ENCODE measurements at regions not wholly inside any gene's neighbourhood (a gene's known extent, or its start where the extent isn't known, plus 50 kb on each side); places are given as distances from the start of the nearest gene placed in this dataset.
"Not testable (repeated sequence)": the region's sequence is repeated elsewhere in the genome, so short reads cannot be mapped to it uniquely, and the experiment has no call there.

DNA sequence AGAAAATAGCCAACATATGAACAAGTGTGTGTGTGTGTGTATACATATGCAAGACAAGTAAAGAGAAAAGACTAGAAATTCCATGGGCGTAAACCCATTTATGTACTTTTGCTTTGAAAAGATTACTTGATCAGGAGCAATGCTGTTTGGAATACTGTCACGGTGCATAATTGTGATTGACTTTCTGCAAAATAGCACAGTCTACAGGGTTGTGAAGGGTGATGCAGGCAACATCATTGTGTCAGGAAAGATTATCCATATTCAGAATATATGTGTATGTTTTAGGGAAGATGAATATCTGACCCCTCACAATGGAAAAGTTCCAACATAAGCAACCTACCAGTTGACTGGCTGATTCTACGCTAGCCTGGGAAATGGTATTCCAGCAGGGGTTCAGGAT lies 307.7 kb downstream of the JRKL start:
- DNase-seq (ENCODE audit: low spot score), result no peak

DNA sequence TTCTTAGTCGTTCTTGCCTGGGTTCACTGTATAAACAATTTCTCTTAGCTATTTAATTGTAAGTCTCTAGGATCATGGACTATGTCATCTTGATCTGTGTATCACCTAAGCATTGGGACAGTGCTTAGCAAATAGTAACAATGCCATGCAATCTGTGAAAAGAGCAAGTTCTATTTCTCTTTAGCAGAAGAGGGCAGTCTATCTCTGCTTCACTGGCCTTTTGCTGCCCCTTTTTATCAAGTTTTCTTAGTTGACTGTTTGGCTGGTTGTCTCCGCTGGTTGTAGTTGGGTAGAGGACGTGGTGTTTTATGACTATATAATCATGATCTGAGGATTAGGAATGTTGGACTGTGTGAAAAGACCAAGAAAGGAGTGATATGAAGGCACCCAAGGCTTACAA lies 315.0 kb downstream of the JRKL start:
- DNase-seq (ENCODE audit: low spot score), result no peak

- no peak for DNase-seq (ENCODE audit: low spot score)
Observed at GRCh38 chr11:96706761-96707160, 316.9 kb downstream of the JRKL start.

DNA sequence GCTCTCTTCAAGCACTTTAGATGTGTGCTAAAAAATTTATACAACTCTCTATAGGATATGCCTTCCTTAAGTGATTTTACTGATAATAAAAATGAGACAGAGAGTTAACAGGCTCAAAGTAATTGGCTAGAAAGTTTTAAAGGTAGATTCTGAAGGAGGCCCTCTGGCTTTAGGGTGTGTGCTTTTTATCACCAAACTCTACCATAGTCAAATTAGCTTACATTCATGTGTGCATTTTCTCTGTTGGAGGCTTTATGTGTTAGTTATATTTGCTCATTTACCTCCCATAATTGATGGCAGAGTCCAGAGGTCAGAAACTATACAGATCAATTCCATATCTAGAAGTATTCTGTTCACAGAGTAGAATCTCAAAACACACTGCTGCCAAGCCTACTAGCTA lies 317.5 kb downstream of the JRKL start:
- no peak for DNase-seq (ENCODE audit: low spot score)

GRCh38 chr11:96708219-96708878 lies 318.5 kb downstream of the JRKL start:
- no peak for DNase-seq (ENCODE audit: low spot score)

DNA sequence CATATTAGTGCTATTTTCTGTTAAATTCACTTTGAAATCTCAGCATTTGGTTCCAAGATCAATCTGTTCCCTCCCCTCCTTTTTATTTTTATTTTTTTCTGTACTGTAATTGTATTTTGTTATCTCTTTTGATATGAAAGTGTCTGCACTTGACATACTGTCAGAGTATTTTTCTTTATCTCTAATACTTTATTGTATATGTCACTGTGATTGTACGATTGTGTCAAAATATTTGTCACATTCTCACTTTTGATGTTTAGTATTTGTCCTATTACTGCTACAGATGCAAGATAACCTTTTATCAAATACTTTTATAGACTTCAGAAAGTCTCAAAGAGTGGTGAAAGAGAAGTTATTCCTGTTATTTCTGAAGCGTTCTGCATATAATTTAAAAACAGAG lies 323.5 kb downstream of the JRKL start:
- DNase-seq (ENCODE audit: low spot score), result no peak

DNA sequence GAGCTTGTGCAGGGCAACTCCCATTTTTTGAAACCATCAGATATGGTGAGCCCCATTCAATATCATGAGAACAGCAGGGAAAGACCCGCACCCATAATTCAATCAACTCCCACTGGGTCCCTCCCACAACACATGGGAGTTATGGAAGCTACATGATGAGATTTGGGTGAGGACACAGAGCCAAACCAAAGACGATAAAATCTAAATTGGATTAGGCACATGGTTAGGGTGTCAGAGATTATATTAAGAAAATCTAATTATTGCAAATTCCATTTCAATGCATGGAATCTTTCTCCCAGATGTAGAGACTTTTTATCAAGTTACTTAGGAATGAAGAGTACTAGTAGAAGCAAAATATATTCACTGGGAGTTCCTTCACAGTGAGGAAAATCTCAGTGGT lies 324.9 kb downstream of the JRKL start:
- DNase-seq (ENCODE audit: low spot score), result no peak

- no peak for DNase-seq (ENCODE audit: low spot score)
Observed at GRCh38 chr11:96715208-96715607, 325.4 kb downstream of the JRKL start.

GRCh38 chr11:96736601-96737000 lies 346.8 kb downstream of the JRKL start:
- no peak for DNase-seq (ENCODE audit: low spot score)

GRCh38 chr11:96738311-96738710 lies 348.5 kb downstream of the JRKL start:
- DNase-seq (ENCODE audit: low spot score), result no peak

GRCh38 chr11:96741068-96741467 lies 351.3 kb downstream of the JRKL start:
- no peak for DNase-seq (ENCODE audit: low spot score)

GRCh38 chr11:96744697-96745096 lies 354.9 kb downstream of the JRKL start:
- no peak for DNase-seq (ENCODE audit: low spot score)

DNA sequence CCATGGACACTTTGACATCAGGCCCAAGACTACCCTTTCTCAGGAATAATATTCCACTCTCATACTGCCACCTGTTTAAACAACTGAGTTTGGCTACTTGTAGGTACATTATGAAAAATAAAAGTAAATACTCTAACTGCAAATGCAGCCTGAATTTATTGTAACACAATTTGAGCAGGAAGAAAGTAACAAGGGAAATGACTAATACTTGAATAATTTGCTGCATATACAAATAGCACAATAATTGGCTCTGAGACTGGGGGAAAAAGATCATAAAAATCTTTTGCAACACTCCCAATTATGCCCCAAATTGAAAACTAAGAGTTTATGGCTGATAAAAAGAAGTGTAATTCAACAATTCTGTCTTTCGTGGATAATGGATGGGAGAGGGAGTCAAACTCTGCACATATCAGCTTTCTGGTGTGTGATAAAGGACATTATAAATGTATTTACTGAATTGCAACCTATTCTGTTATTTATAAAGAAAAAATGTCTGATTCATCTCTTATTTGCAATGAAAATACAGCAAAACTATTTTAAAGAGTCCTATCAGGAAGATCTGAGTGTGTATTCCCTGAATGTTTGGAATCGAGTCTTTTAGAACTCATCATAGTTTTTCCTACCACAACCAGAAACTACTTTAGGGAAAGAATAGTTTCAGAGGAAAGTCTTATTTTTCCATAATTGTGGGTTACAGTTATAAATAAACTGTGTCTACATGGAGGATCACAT lies 359.0 kb downstream of the JRKL start:
- DNase-seq (ENCODE audit: low spot score), result peak; percentile 15

DNA sequence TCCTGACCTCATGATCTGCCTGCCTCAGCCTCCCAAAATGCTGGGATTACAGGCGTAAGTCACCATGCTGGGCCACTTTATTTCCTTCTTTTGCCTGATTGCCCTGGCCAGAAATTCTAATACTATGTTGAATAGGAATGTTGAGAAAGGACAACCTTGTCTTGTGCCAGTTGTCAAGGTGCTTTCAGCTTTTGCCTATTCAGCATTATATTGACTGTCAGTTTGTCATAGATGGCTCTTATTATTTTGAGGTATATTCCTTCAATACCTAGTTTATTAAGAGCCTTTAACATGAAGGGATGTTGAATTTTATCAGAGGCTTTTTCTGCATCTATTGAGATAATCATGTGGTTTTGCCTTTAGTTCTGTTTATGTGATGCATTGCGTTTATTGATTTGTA lies 362.0 kb downstream of the JRKL start:
- not testable (repeated sequence) for DNase-seq (ENCODE audit: low spot score)

- DNase-seq (ENCODE audit: low spot score), result no peak
Observed at GRCh38 chr11:96752221-96752620, 362.4 kb downstream of the JRKL start.

GRCh38 chr11:96753997-96754396 lies 364.2 kb downstream of the JRKL start:
- no peak for DNase-seq (ENCODE audit: low spot score)

- no peak for DNase-seq (ENCODE audit: low spot score)
Observed at GRCh38 chr11:96755209-96755608, 365.4 kb downstream of the JRKL start.

DNA sequence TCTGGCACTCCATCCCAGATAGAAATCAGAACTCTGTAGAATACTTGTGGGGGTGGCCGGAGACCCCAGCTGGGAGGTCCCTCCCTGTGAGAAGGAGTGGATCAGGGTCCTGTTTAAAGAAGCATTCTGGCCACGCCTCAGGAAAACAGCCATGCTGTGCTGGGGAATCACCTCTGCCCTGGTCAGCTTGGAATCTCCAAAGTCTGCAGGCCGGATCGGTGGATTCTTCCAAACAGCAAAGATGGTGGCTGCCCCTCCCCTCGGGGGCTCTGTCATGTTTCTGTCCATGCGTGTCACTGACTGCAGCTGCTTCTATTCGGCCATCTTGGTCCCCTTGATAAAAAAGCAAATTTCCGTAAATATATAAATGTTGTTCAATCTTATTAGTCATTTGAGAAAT lies 365.9 kb downstream of the JRKL start:
- DNase-seq (ENCODE audit: low spot score), result no peak

- DNase-seq (ENCODE audit: low spot score), result no peak
Observed at GRCh38 chr11:96758957-96759356, 369.1 kb downstream of the JRKL start.

GRCh38 chr11:96760306-96760705 lies 370.5 kb downstream of the JRKL start:
- DNase-seq (ENCODE audit: low spot score), result no peak

DNA sequence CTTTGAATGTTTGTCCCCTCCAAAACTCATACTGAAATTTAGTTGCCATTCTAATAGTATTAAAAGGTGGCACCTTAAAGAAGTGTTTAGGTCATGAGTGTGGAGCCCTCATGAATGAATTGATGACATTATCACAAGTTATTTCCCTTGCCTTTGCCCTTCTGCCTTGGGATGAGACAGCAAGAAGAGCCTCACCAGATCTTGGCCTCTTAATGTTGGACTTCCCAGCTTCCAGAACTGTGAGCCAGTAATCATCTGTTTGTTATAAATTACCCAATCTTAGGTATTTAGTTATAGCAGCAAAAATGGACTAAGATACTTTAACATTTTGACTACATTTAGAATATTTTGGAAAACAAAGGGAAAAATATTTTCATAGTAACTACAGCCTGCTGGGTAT lies 371.0 kb downstream of the JRKL start:
- no peak for DNase-seq (ENCODE audit: low spot score)

DNA sequence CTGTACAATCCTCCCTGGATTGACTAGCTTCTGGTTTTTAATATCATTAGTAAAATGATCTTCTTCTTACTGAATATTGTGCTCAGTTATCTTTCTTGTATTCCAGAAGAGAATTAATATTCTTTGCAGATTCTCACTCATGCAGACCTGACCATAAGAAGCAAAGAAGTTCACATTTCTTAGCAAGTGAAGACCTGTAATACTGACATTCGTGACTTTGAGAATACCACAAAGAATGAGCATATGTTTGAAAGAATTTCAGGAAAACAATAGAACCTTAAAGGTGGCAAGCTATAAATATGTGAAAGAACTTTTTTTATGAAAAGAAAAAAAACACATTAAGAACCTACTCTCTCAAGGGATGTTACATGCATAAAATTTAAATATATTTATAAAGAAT lies 371.6 kb downstream of the JRKL start:
- no peak for DNase-seq (ENCODE audit: low spot score)

- peak; percentile 11 for DNase-seq (ENCODE audit: low spot score)
Observed at GRCh38 chr11:96763244-96763643, 373.4 kb downstream of the JRKL start.

- DNase-seq (ENCODE audit: low spot score), result no peak
Observed at GRCh38 chr11:96778272-96778671, 388.5 kb downstream of the JRKL start.

Data from umbilical cord (tissue), 1 donor.